Right renal cortex interstitium (tissue), 3 donors: ENCODE measurements at regions not wholly inside any gene's neighbourhood (a gene's known extent, or its start where the extent isn't known, plus 50 kb on each side); places are given as distances from the start of the nearest gene placed in this dataset.
"Not testable (repeated sequence)": the region's sequence is repeated elsewhere in the genome, so short reads cannot be mapped to it uniquely, and the experiment has no call there.

Source experiments
- DNase-seq, 3 donors: peaks; one replicate each; pipeline ENCODE4 v3.0.0-alpha.2; 2013; ENCODE audit warnings: low read depth in 3 of 3, low spot score in 2 of 3

DNA sequence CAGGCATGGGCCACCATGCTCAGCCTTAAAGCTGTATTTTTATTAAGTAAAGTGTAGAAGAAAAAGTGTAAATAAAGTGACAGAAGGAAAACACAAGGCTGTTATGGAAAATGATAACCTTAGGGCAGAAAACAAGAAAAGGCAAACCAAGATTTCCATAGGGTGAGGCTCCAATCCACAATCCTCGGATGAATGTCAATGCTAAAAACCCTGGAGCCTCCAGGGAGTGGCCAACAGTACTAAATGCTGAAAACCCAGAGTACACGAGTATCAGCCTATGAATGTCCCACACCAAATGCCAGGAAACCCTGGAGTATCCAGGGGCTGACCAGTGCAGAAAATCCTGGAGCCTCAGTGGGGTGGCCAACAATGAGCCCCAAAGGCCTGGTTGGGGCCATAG is 292.6 kb downstream of the RPIA start:
- not testable (repeated sequence) for DNase-seq

DNA sequence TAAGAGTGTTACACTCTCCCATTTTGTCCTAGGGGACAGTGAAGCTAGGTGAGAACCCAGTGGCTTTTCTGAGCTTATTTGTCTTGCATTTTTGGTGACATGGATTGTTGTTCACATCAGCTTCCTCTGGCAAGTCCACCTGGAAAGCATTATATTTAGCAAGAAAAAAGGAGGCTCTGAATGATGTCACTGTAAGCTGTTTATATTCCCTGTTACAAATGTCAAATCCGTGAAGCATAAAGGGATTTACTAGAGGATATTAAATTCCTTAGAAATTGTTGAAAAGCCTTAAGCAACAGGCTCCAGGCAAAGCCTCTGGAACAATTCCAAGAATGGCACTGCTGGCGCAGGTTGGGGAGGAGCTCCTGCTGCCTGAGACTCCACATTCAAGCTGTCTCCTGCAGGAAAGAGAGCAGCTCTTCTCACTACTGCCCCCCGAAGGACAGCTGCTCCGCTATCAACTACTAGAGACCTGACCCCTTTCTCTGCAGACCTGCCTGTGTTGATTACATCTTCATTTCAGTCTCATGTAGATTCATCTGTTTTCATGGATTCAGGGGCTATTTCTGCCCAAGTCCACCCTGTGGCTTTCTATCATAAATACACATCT is 295.4 kb downstream of the RPIA start:
- not testable (repeated sequence) for DNase-seq

DNA sequence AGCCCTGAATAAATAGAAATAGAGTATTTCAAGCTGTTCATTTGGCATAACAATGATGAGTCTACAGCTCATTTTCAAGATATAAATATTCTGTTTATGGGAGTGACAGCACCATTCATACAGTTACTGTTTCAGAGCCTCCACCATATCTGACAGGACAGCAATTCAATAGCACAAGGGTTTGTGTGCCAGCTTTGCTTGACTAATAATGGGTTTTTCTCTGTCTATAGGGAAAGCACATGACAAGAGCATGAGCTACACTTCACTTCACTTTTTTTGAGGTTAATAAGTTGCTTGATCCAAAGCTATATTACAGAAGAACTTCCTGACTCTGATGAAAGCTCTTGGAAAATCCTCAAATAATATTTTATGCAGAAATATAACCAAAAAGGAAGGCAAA is 297.1 kb downstream of the RPIA start:
- not testable (repeated sequence) for DNase-seq

DNA sequence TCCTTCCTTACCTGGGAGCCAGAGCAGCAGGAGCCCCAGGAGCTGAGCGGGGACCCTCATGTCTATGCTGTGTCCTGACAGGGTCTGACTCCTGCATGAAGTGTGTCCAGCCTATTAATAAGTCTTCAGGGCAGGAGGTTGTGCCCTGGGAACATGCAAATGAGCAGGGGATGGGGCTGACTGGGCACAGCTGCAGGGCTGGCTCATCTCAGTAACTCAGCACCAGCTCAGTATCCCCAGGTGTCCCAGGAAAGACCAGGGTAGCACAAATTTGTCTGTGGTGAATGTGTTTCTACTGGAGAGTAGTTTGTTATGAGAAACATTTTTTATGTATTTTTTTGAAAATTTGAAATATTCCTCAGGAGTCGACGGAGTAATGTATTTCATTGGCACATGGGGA is 301.3 kb downstream of the RPIA start:
- not testable (repeated sequence) for DNase-seq

DNA sequence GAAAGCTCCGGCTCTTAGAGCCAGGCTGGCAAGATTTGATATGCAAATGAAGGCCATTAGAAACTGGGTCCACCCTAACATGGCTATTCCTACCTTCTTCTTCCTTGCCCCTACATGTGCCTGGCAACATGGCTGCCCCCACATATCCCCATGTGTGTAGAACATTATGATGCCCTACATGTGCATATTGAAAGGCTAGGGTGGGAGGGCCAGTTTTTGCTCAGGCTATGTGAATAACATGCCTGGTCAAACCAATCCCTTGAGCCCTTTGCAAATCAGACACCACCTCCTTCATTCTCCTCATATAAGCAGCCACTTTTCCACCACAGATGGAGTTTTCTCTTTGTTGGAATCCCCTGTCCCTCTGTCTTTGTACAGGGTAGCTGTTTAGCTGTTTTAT is 303.4 kb downstream of the RPIA start:
- not testable (repeated sequence) for DNase-seq

DNA sequence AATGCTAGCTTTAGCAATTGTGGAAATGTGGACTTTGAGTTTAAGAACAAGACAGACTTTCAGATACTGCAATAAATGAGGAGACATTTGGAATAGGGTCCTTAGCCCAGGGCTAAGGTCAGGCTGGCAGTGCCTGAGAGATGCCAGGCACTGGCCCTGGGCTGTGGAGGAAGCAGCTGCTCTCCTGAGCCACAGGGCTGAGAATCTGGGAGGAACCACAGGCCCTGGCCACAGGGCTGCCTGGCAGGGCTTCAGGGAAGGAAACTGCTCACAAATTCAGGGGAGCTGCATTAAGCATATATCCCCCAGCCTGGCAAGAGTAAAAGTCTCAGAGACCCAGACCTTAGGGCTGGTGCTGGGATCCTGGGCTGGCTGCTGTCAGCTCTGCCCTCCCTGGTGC is 305.1 kb downstream of the RPIA start:
- DNase-seq, result not testable (repeated sequence)

DNA sequence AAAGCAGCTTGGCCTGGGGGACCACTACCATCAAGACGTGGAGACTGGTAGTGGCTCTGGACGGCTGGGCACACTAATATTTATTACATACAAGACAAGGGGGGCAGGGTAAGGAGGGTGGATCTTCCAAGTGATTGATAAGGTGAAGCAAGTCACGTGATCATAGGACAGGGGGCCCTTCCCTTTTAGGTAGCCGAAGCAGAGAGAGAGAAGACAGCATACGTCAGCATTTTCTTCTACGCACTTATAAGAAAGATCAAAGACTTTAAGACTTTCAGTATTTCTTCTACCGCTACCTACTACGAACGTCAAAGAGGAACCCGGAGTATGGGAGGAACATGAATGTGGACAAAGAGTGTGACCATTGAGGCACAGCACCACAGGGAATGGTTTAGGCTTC is 307.9 kb downstream of the RPIA start:
- DNase-seq, result no peak

DNA sequence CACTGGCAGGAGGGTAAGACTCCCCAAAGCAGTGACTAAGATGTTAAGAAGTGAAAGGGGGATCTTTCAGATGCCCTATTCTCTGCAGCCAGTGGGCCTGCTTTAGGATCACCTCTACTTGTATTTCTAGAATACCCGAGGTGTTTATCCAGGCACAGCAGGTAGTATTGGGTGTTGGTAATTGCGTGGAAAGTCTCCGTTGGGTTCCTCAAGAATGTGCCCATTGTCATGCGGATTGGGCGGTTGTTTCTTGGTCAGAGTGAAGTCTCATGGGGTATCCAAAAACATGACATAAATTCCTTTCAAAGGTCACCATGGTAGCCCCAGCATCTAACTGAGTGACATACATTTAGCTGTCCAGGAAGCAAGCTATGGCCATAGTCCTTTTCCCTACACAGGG is 308.8 kb downstream of the RPIA start:
- DNase-seq, result no peak

DNA sequence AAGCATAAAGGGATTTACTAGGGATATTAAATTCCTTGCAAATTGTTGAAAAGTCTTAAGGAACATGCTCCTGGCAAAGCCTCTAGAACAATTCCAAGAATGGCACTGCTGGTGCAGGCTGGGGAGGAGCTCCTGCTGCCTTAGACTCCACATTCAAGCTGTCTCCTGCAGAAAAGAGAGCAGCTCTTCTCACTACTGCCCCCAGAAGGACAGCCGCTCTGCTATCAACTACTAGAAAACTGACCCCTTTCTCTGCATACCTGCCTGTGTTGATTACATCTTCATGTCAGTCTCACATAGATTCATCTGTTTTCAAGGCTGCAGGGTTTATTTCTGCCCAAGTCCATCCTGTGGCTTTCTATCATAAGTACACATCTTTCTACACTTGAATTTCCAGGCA is 312.8 kb downstream of the RPIA start:
- DNase-seq, result not testable (repeated sequence)

DNA sequence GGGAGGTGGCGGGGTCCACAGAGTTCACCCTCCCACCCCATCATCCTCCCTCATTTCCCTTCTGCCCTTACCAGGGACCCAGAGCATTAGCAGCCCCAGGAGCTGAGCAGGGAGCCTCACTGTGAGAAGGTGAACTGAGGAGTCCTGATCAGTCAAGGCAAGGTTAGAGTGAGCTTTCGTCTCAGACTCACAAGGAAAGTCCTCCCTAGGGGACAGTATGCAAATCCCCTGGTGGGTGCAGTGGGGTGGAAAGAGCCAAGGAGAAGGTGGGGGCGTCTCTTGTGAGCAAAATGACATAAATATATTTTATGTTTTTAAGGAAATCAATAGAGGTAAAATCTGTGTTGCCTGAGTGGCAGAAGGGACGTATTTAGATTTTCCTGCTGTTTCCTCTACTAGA is 329.1 kb downstream of the RPIA start:
- not testable (repeated sequence) for DNase-seq

DNA sequence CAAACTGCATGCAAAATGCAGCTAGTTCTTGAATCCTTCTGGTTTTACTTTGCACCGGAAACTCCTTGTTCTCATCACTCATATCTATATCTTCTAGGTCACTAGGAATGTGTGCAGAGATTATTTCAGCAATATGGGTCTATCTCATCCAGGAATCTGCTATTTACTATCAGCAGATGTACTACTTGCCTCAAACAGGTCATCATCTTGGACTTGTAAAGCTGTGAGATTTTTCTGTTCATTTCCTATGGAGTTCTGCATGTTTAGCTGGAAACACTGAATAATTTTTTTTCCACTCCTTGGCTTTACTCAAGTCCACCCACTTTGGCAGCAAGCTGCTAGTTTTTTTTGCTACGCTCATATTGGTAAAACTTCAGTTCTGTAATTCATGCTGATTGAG is 334.8 kb downstream of the RPIA start:
- not testable (repeated sequence) for DNase-seq

DNA sequence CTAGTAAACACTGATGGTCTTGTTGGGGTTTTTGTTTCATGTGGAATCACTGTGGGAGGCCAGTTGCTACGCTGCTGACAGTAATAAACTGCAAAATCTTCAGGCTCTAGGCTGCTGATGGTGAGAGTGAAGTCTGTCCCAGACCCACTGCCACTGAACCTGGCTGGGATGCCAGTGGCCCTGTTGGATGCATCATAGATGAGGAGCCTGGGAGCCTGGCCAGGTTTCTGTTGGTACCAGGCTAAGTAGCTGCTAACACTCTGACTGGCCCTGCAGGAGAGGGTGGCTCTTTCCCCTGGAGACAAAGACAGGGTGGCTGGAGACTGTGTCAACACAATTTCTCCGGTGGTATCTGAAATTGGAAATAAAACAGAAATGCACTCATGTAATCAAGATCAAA is 335.6 kb downstream of the RPIA start:
- DNase-seq, result not testable (repeated sequence)

DNA sequence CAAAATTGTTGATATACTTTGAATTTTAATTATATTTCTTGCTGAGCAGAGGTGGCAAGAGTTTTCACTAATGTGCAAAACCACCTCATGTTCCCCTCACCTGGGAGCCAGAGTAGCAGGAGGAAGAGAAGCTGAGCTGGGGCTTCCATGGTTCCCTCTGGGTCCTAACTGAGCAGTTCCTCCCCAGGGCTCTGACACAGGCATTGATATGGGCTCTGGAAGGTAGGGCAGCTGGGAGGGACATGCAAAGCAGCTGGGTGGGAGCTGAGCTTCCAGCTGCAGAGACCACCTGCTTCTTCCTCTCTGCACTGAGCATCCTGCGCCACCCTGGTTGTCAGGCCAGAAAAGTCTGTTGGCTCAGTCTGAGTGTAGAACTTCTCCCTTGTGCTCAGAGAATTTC is 336.1 kb downstream of the RPIA start:
- DNase-seq, result not testable (repeated sequence)

DNA sequence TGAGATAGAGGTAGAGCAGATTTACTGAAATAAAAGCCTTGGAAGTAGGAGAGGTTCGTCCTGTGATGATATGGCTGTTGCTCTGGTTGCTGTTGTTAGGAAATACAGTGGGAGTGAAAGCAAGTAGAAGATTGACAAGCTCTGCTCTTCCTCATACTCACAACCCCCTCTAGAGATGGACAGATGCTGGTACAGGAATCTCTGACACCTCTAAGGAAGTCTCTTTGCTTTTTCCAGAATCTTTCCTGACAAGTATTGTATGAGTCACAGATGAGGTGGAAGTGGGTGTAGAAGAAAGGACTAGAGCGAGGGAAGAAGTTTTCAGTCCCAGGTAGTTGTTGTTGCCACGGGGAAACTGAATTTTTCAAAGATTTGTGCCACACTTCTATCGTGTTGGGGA is 337.8 kb downstream of the RPIA start:
- DNase-seq, result not testable (repeated sequence)

DNA sequence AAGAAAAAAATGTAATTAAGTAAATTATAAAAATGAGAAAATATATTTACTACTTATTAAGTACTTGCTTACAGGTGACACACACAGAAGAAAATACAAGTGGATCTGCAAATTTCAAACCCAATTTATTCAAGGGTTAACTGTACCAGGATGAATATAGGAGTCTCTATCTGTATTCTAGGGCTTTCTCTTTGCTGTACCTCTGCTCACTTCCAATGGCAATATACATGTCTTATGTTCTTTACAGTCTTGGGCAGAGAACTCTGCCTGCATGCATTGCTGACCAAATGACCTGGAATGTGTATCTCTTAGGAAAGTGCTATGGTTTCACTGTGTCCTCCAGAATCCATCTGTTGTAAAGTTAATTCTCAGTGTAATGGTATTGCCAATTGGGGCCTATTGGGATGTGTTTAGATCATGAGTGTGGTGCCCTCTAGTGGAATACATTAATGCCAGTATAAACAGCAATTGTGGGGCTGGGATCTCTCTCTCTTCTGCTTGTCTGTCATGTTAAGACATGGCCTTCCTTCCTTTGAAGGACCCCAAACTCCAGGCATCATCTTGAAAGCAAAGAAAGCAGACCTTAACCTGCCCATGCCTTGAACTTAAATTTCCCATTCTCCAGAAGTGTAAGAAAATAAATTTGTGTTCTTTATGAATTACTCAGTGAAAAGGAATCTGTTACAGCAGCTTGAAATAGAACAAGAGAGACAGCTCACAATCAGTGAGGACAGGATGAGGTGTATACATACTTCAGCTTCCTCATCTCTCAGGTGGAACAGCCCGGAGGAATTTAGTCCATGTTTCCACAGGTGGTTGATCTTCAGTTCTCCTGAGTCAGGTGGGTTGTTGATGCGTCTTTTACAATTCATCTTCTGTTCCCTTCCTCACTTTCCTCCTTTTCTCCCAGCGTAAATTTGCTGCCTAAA is 356.9 kb downstream of the RPIA start:
- DNase-seq, result not testable (repeated sequence)

DNA sequence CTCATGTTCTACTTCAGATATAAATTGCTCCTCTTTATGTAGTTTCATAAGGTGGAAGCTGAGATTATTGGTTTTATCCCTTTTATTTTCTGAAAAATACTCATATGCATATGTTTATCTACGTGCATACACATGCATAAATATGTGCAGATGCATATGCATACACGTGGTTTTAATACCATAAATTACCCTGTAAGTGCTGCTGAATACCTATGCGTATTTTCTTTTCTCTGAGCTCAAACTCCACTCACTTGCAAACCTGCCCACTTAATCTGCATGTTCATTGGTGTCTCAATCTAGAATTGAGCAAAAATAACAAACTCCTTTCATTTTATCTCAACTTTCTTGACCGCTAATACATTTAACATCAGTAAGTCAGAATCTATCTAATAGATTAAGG is 367.1 kb downstream of the RPIA start:
- DNase-seq, result not testable (repeated sequence)

DNA sequence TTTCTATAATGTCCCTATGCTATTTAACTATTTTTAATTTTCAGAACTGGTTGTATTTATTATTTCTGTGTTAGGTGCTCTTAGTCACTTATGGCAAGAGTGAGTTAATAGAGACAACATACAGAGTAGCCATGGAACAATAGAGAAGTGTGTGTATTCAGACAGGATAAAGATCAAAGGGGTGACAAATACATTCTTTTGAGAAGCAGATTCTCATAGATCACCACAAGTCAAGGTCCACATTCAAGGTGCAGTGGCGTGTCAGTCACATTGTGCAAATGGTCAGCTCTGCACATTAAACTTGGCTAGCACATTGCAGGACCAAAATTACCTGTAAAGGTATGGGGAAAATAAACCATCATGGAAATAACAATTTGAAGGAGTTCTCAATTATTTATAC is 369.7 kb downstream of the RPIA start:
- DNase-seq, result not testable (repeated sequence)

DNA sequence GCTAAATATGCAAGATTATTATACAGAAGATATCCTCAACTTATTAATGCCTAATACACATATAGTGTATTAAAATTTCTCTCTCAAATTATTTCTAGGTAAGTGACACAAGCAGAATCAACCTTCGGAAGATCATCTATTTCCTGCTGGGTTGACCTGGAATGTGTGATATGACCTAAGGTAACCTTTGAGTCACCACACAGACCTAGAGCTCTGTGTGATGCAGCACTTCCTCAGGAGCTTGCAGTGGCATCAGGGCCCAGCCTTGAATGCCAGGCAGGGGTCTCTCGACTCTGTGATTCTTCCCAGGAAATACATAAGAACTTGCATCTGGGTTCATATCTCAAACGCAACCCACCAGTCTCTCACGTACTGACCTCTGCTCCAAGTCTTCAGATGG is 385.3 kb downstream of the RPIA start:
- not testable (repeated sequence) for DNase-seq

DNA sequence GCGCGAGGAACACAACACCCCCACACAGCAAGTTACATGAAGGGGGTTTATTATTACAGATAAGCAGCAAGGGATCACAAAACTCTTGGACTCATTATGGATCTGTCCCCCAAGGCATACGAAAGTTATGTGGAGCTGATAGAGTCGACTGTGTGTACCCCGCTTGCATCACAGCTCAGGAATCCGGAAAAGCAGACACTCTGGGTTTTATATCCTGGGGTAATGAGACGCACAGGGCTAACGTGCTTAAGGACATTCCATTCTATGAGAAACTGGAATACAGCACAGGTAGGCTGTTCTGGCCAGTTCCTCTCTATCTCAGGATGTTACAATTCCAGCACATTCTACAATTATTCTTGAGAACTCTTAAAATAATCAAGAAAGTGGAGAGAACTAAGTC is 401.4 kb downstream of the RPIA start:
- DNase-seq, result not testable (repeated sequence)

DNA sequence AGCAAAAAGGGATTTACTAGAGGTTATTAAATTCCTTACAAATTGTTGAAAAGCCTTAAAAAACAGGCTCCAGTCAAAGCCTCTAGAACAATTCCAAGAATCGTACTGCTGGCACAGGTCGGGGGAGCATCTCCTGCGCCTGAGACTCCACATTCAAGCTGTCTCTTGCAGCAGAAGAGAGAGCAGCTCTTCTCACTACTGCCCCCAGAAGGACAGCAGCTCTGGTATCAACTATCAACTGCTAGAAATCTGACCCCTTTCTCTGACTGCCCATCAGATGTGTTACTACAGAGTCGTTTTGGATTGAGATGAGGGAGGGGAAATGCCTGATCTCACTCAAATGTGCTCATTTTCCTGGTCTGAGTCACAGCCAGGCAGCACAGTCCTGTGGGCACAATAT is 403.6 kb downstream of the RPIA start:
- DNase-seq, result not testable (repeated sequence)

DNA sequence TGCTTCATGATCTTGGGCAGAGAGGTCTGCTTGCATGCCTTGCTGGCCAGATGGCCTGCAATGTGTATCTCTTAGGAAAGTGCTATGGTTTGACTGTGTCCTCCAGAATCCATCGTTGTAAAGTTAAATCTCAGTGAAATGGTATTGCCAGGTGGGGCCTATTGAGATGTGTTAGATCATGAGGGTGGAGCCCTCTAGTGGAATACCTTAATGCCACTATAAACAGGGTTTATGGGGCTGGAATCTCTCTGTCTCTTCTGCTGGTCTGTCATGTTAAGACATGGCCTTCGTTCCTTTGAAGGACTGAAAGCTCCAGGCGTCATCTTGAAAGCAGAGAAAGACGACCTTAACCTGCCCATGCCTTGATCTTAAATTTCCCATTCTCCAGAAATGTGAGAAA is 411.1 kb downstream of the RPIA start:
- not testable (repeated sequence) for DNase-seq
